WI38 (cell line): ENCODE measurements at regions not wholly inside any gene's neighbourhood (a gene's known extent, or its start where the extent isn't known, plus 50 kb on each side); places are given as distances from the start of the nearest gene placed in this dataset.

Experiments used
- H3K4me3 ChIP-seq: 2 replicates; pipeline ENCODE4 v1.5.1; 2011; ENCODE audit warnings: low read depth, mild to moderate bottlenecking, control low read depth, low read length
- CTCF ChIP-seq: IDR thresholded peaks from 2 replicates; pipeline ENCODE4 v1.5.1; 2012; ENCODE audit warnings: low read depth, mild to moderate bottlenecking, control low read depth, low read length

DNA sequence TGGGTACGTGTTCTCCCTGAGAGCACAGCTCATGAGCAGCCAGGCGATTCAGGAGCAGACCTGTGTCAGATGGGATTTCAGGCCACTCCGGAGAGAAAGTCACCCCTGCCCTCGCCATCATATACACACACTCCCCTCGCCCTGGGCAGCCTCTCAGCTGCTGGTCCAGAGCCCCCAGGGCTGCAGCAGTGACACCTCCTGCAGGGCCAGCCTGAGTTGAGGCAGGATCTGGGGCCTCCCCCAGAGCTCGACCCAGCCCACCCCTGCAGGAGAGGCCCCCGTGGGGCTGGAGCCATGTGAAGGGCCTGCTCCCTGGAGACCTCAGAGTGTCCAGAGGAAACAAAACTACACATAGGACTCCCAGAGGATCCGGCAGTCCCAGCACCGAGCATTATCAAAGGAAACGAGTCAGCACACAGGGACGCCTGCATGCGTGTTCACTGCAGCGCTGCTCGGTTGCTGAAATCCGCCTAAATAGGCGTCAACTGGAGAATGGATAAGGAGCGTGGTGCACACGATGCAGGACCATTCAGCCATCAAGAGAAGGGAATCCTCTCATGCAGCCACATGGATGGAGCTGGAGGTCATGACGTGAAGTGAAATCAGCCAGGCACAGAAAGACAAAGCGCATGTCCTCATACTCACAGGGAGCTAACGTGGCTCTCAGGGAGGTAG lies 104.0 kb downstream of the TNFAIP2 start:
- no peak overlapping the region for H3K4me3 ChIP-seq
- TF ChIP-seq CTCF = no peak

DNA sequence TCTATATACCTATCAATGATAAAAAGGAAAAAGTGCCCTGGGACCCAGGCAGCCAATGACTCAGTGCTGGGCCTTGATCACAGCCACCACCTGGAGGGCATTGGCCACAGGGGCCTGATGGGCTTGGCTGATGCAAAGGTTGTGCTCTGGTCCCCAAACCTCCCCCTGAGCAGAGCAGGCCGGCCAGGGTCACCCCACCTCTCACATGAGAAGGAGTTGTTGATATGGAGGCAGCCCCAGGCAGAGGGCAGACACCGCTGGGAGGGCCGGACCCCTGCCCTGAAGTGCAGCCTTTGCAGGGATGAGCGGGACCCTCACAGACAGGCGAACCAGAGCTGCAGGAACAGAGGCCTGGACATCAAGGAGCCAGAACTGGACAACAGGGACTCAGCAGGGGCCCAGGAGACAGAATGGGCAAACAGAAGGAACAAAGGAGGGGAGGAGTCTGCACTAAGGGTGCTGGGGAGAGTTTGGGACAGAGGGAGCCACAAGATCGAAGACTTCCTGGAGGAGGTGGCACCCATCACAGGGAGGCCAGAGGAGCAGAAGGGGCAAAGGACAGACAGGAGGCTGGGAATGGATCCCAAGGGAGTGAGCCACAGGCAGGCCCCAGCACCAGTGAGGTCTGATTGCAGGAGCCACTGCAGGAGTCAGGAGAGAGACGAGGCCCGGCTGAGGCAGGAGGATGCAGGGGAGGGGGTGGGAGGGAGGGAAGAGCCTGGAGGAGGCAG lies 105.0 kb downstream of the TNFAIP2 start:
- H3K4me3 ChIP-seq = no peak overlapping the region
- no peak for TF ChIP-seq CTCF

- no peak overlapping the region for H3K4me3 ChIP-seq
- TF ChIP-seq CTCF = no peak
Observed at GRCh38 chr14:103228866-103229265, 105.2 kb upstream of the EIF5 start.

GRCh38 chr14:103230021-103230420 lies 104.0 kb upstream of the EIF5 start:
- no peak for TF ChIP-seq CTCF
- no peak overlapping the region for H3K4me3 ChIP-seq

GRCh38 chr14:103230658-103231334 lies 103.2 kb upstream of the EIF5 start:
- no peak overlapping the region for H3K4me3 ChIP-seq
- no peak for TF ChIP-seq CTCF

- no peak for TF ChIP-seq CTCF
- no peak overlapping the region for H3K4me3 ChIP-seq
Observed at GRCh38 chr14:103231376-103232019, 102.5 kb upstream of the EIF5 start.
